GM18909 (cell line): ENCODE measurements at regions not wholly inside any gene's neighbourhood (a gene's known extent, or its start where the extent isn't known, plus 50 kb on each side); places are given as distances from the start of the nearest gene placed in this dataset.

Experiments used
- ATAC-seq: cut with Tn5 transposase; IDR thresholded peaks from one replicate; pipeline ENCODE4 v1.9.1; 2021; ENCODE audit warnings: mild to moderate bottlenecking; ENCODE audit not compliant: unreplicated experiment, poor library complexity

DNA sequence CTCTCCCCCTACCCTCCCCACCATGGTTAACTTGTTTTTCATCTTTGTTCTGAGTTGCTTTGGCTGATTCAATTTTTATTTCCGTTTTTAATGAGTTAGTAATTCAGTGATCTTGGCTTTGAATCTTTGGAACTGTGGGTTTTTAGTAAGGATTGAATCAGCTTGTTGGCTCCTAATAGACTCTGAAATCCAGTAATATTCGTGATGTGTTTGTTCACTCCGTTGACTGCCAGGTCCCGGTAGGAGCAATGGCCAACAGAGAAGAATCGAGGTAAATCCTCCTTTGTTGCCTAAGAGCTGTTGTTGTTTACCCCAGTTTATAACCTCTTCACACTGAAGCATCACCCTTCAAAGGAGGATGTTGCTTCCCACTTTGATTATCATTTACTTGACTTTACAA is 92.7 kb downstream of the PCSK1 start:
- ATAC-seq, result no peak

DNA sequence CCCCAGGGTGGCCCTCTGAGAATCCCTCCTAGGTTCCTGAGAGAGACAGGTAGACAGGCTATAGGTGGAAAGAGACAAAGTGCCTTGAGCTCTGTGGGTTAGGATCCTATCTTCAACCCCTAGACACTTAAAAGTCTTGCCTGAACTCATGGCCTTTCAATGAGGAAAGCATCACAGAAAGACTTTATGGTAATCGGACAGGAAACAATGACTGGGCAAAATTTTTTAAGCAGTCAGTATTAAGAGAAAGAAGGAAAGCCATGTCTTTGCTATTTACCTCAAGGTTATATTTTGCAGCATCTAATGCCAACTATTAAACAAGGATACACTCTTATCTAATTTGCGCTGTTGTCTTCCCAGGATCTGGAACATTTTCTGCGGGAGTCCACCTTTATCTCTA is 93.2 kb downstream of the PCSK1 start:
- ATAC-seq, result no peak

DNA sequence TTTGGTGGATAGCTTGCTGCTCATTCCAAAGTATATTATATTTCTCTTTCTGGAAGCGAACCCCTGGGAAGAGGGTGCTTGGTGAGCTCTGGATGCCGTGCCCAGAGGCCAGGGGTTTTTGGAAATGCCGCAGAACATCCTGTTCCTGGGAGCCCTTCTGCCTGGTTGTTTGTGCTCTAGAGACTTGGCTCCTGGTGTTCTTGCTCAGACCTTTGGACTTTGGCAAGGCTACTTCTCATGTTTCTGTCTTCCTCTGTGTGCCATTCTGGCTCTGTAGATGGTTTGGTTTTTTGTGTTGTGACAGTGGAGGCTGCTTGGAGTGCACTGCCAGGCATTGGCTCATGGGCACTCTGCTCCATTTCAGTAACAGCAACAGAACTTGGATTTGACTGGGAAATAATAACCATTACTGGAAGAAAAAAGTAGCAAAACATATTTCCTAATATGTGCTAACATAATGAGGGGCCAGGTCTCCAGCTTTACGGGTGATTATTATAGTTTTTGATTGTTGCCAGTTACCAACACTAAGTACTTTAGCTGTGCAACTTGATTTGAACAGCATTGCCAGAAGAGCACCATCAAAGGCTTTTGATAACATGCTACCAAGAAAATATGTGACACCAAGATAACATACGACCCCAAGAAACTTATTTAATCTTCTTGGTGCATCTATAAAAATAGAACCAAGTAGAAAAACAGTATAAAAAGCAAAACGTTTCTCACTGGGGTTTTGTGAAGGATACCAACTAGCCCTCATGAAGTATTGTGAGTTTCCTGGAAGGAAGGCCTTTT is 94.2 kb downstream of the PCSK1 start:
- ATAC-seq, result no peak

DNA sequence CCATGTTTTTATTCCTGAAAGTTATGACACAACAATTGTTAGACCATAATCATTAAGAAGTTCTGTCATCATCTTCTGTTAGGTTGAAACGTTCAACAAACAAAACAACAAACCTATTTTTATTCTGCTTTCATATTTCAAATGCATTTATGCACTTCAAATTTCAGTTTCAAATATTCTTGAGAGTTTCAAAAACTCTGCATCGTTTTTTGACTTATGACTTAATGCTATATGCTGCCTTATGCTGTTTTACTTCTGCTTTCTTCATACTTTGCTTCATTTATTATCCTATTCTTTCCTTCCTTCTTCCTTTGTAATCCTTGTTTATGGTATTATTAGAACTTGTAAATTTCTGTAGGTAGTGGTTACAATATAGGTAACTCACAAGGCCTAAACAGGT is 95.0 kb downstream of the PCSK1 start:
- peak; percentile 49 for ATAC-seq

DNA sequence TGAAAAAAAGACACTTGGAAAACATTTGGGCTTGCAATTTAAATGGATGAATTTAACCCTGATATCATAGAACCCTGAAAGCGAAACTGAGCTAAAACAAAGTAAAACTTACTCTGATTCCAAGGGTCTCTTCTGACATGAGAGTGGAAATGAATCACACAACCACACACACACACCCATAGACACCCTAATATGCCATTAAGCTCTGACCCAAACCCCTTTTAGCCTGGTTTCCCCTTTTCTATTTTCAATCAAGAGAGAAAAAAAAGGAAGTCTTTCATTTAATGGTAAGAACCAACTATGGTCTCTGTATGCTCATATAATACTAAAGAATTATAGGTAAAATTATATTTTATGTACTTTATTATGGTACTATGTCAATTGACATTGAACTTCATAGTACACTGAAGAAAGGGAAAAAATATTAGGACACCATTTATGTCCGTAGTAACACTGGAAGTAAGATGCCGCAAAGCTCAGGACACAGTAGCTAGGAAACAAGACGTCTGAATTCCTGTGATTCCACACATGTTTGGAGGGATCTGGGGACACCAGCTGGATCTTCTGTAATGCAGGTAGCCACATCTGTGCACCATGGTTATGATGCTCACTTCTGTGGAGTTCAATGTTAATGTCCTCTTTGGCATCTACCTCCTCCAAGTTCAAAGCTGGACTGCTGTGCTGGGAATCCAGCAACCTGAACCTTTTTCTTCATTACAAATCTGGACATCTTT is 95.8 kb downstream of the PCSK1 start:
- no peak for ATAC-seq

DNA sequence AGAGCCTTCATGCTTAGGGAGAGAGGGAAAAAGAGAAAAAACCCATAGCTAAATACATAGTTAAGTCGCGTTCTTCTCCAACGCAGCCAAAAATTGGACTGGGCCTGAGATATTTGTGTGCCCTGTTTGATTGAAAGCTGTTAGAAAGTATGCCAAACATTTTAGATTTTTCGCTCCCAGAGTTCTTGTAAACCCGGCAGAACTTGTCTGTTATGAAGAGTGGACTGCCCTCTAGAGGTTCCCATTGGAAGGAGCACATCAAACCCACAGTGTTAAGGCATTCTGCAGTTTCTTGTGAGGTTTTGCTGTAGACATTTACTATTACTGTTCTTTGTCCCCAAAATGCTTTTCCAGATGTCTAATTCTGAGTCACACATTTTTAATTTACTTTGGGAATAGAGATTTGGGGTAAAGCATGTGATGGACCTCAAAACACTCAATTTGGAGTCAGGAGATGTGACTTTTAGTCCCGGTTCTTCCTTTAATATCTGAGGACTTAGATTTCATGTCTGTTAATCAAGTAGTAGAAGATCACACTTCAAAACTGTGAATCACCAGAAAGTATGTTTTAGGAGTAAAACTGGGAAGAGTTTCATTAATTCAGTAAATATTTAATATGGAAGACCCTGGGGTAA is 96.6 kb downstream of the PCSK1 start:
- ATAC-seq, result no peak

DNA sequence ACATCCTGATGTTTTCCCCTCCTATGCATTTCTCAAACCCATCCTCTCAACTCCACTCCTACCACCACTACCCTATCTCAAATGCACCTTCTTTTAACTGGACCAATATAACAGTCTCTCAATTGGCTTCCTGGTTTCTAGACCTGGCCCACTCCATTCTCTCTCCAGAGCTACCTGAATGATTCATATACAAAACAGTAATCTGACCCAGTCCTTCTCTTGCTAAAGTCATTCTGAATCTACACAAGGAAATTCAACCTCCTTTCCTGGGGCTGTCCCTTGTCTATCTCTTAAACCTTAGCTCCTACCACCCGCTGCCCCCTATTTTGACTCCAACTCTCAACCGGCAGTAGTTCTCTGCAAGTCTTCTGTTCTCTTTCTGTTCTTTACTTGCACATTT is 97.2 kb downstream of the PCSK1 start:
- no peak for ATAC-seq

DNA sequence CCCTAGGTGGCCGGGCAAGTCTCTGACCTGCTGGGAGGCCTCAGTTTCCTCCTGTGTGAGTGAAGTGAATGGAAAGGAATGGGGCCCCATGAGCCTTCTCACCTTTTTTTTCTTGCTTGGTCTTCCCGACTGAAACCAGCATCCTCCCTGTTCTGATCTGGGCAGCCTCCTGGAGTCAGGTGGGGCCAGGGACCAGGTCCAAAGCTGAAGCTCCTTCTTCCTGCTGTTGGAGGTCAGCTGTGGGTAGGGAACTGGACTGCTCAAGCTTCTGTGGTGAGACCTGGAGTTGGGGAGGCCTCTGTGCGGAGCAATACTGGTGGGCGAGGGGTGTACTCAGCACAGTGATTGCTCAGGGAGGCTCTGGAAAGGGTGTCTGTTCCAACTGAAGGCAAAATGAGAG is 99.7 kb downstream of the PCSK1 start:
- ATAC-seq, result no peak

DNA sequence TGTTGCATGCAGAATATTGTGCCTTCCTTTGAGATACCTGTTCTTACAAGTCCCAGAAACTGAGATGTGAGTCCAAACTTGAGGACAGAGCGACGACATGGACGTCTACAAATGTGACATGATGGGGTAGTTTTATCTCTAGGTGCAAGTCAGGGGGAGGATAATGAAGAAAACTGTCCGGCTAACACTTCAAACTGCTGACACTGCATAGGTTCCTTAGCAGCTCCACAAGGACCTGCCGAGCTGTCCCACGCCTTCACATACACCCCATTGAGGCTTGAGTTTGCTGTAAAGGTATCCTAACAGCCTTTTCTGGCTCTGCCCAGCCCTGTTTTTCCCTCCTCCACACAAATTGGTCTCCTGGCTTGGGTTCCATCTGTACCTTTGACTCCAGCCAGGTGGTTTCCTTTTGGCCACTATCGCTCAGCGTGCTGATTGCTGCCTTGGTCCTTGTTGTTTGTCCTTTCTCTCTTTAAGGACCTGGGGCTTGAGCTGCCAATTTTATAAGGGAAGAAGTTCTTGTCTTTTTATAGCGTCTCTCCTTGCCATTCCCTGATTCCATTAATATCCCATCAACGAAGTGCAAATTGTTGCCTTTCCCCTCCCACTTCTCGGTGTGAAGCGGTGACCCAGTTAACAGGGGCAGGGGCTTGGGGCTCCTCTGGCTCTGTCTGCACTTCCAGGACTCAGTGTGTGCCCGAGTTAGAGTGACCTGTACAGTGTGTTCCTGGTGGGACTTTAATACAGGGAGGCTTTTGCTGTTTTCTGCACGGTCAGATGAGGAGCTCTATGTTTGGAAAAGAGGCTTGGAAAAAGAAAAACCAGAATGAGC is 100.3 kb downstream of the PCSK1 start:
- ATAC-seq, result no peak

DNA sequence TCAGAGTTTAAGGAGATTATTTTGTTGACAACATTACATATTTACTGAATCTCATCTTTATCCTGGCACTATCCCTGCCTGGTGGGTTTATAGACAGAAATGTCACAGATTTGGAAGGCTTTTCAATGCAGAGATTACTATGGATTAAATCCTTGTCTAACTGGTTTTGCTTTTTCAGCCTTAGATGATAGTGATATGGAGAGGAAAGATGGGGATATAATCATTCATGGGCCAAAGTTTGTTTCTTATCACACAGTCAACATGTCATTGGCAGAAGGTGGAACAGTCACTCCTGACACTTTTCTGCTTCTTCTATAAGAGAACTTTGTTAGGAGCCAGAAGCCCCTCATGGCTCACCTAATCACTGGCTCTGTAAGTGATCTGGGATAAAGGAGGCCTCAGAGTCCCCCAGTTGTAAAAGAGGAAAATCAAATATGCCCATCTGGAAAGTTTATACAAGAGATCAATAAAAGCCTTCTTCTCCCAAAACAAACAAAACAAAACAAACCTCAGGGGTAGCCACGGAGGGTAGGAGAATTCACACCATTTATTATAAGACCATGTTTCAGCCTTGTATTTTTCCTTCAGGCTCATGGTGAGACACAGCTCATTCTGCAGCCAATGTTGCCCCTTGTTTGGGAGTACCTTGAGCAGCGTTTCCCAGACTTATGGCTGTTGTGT is 101.2 kb downstream of the PCSK1 start:
- ATAC-seq, result no peak

DNA sequence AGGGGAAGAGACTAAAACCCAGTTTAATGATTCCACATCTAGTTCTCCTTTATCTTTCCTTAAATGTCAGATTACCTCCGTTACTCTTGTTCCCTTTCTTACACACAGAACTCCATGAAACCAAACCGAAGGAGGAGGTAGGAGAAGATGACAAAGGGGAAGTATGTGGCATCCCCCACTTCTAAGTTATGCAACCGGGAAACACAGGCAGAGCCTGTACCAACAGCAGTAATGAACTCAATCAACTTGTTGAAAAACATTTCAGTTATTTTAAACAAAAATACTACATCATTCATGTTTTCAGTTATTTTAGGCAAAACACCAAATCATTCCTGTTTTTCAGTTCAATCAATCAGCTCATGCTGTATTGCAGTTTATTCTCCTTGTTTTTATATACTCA is 101.8 kb downstream of the PCSK1 start:
- no peak for ATAC-seq

DNA sequence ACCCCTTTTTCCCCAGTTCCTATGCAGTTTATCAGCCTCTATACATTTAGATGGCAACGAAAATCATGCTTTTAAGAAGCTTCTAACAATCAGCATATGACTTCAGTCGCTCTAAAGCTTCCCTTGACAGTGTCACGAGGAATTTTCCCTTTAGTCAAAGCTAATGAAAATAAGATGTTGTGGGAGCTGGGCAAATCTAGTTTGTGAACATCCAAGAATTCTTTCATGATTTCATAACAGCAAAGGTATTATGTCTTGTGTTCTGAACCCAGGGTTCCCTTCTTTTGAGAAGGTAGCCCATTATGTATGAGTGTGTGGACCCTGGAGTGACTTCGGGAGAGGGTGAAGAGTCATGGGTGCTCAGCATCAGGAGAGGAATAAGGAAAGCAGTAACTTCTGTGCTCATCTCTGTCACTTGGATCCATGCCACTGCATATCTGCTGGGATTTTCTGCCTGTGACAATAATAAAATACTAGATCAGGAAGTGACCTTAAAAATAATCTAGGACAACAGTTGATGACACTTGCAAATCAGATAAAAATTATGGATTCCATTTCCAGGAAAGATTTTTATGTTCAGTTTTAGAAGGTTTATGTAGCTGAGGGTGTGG is 102.4 kb downstream of the PCSK1 start:
- no peak for ATAC-seq

DNA sequence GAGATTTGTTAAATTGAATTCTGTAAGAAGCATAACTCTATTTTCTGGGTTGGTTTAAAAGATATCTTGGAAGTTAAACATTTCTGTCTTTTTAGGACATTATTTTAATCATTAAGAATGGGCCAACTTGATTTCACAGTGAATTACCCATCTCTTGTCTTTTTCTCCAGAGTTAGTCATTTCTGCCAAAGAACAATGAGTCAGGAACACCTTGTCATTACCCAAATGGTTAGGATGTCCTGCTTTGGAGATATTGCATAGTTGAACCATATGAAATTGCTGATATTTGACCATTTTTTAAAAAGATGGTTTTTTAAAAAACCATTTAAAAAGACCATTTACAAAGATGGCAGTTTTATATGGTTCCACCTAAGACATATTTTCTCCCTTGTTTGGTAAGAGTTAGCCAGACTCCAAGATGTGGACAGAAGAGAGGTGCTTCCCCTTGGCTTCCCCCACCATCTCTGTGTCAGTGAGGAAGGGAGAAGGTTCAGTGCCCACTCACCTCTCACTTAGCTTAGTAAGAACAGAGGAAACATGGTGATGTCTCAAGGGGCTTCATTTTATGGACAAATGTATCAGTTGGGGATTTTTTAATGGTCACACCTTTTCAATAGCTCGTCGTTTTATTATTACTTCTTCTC is 103.0 kb downstream of the PCSK1 start:
- ATAC-seq, result no peak

DNA sequence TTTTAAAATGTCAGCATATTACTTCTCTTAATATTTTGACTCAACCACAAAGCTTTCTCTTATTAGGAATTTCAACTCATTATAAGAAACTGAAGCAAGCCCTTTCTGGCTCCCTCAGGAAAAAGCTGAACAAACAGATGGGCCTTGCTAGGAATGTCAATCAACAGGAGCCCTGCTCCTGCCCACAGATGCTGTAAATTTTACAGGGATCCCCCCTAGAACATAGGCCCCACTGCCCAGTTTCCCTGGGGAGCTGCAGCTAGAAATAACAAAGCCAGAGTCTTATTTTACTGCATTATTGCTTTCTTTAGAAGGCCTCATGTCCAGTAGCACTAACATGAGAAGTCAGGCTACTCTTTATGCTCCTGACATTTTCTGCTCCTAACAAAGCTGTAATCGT is 103.8 kb downstream of the PCSK1 start:
- no peak for ATAC-seq

DNA sequence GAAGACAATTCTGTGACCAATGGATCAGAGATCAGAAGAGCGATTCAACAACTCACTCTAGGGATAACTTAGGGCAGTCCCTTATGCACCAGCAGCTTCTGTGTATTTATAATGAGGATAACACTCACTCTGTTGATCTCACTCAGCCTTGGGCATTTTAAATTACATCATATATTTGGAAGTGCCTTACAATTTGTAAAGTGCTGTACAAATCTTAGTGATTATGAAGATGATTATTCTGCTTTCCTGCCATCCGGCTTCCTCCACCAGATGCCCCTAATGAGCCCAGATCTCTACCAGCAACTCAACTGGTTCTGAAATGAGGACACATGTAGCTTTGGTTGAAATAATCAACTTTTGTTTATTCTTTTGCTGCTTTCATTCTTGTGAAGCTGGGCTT is 105.3 kb downstream of the PCSK1 start:
- no peak for ATAC-seq

DNA sequence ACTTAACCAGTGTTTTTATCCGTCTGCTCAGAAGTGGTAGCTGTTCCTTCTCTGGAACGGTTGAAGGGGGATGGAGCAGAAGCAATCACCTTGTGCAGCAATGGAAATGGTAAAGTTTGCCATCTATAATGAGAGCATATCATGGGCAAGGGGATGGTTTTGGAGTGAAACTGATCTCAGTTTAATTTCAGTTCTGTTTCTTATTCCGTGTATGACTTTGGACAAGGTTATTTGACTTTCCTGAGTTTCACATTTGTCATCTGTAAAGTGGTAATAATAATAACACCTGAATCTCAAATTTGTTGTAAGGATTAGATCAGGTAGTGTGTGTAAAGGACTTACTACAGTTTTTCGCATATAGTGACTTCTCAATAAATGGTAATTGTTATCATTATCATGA is 106.1 kb downstream of the PCSK1 start:
- ATAC-seq, result peak; percentile 89

DNA sequence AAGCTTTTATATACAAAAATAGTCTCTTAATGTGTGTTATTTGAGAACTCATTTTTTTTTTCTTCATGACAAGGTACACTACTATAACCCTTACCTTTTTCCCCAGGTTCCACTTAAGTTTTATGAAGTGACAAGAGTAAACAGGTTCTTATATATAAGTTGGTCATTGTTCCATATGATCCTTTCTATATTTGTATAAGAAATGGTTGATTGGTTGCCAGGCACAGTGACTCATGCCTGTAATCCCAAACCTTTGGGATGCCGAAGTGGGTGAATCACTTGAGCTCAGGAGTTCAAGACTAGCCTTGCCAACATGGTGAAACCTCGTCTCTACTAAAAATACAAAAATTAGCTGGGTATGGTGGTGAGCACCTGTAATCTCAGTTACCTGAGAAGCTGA is 108.3 kb downstream of the PCSK1 start:
- ATAC-seq, result no peak

DNA sequence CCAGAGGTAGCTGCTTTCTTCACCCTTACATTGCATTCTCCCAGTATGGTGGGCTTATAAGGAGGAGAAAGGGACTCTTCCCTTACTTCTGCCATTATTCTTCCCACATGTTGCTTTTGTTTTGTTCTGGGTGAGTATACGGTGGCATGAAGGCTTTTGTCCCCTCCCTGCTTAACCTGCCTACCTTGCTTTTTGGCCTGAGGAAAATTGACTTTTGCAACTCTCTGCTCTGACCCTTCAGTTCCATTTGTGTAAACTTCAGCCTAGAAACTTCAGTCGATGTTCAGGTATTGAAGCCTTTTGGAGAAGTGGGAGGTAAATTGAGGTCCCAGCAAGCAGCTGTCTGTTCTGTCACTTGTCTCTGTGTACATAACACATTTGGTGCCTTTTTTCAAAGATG is 110.2 kb downstream of the PCSK1 start:
- ATAC-seq, result no peak

DNA sequence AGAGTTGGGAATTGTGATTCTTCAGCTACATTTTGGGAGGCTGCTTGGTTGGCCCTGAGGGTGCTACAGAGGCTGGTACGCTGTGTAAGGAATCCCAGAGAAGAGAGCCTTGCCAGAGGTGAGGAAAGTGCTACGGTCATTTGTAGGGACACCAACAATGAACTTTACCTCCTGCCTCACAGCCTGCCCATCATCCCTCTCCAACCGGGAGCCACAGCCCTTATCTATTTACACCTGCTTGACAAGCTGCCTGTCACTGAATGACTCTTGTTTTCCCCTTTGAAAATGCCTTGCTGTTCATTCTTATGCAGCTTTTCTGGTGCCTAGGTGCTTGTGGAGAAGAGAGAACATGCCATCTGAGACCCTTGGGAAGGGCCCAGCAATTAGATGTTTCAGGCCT is 110.8 kb downstream of the PCSK1 start:
- ATAC-seq, result no peak
